Smooth muscle cell (in vitro differentiated cells): ENCODE measurements at regions not wholly inside any gene's neighbourhood (a gene's known extent, or its start where the extent isn't known, plus 50 kb on each side); places are given as distances from the start of the nearest gene placed in this dataset.
"Not testable (repeated sequence)": the region's sequence is repeated elsewhere in the genome, so short reads cannot be mapped to it uniquely, and the experiment has no call there.

Experiments
- DNase-seq: peaks from one replicate; lab custom pipeline; 2025; ENCODE audit not compliant: unreplicated experiment; lab: John Stamatoyannopoulos, UW
- H2AFZ ChIP-seq: fragments of 200-600 bp; sonication (generic); 2 replicates; pipeline ENCODE4 v1.6.0; 2016; ENCODE audit warnings: antibody characterized with exemption, low read depth, mild to moderate bottlenecking
- H3F3A ChIP-seq: fragments of 200-600 bp; sonication (generic); 2 replicates; pipeline ENCODE4 v1.6.0; 2017; ENCODE audit warnings: antibody characterized with exemption, low read depth
- H3K27ac ChIP-seq: fragments of 200-600 bp; sonication (generic); 2 replicates; pipeline ENCODE4 v1.5.1; 2016; ENCODE audit warnings: low read depth, mild to moderate bottlenecking
- H3K27me3 ChIP-seq: fragments of 200-600 bp; sonication (generic); 2 replicates; pipeline ENCODE4 v1.6.1; 2016; ENCODE audit warnings: low read depth, mild to moderate bottlenecking
- H3K36me3 ChIP-seq: fragments of 200-600 bp; sonication (generic); 2 replicates; pipeline ENCODE4 v1.5.1; 2016; ENCODE audit warnings: low read depth
- H3K4me1 ChIP-seq: fragments of 200-600 bp; sonication (generic); 2 replicates; pipeline ENCODE4 v1.5.1; 2016; ENCODE audit warnings: low read depth
- H3K4me2 ChIP-seq: fragments of 200-600 bp; sonication (generic); 2 replicates; pipeline ENCODE4 v1.6.0; 2016; ENCODE audit warnings: mild to moderate bottlenecking
- H3K4me3 ChIP-seq: fragments of 200-600 bp; sonication (generic); 2 replicates; pipeline ENCODE4 v1.5.1; 2016; ENCODE audit warnings: mild to moderate bottlenecking
- H3K79me2 ChIP-seq: fragments of 200-600 bp; sonication (generic); 2 replicates; pipeline ENCODE4 v1.6.0; 2016; ENCODE audit warnings: low read depth, mild to moderate bottlenecking
- H3K9ac ChIP-seq: fragments of 200-600 bp; sonication (generic); 2 replicates; pipeline ENCODE4 v1.6.0; 2016; ENCODE audit warnings: low read depth
- H3K9me3 ChIP-seq: fragments of 200-600 bp; sonication (generic); replicated peaks from 2 replicates; pipeline ENCODE4 v1.5.1; 2016; ENCODE audit warnings: low read depth
- H4K20me1 ChIP-seq: fragments of 200-600 bp; sonication (generic); 2 replicates; pipeline ENCODE4 v1.6.0; 2016; ENCODE audit warnings: low read depth
- WGBS: methylation state at CpG from one replicate; pipeline ENCODE4 v1.1.7; 2016; ENCODE audit warnings: low lambda C conversion rate; 5-methylcytosine and 5-hydroxymethylcytosine counted together
- TF ChIP-seq, protein P1 (sequence below): fragments of 200-600 bp; sonication (generic); IDR thresholded peaks from 2 replicates; pipeline ENCODE4 v1.5.1; 2017; ENCODE audit warnings: borderline replicate concordance, mild to moderate bottlenecking, antibody characterized with exemption; ENCODE audit not compliant: insufficient read depth, poor library complexity, severe bottlenecking

DNA sequence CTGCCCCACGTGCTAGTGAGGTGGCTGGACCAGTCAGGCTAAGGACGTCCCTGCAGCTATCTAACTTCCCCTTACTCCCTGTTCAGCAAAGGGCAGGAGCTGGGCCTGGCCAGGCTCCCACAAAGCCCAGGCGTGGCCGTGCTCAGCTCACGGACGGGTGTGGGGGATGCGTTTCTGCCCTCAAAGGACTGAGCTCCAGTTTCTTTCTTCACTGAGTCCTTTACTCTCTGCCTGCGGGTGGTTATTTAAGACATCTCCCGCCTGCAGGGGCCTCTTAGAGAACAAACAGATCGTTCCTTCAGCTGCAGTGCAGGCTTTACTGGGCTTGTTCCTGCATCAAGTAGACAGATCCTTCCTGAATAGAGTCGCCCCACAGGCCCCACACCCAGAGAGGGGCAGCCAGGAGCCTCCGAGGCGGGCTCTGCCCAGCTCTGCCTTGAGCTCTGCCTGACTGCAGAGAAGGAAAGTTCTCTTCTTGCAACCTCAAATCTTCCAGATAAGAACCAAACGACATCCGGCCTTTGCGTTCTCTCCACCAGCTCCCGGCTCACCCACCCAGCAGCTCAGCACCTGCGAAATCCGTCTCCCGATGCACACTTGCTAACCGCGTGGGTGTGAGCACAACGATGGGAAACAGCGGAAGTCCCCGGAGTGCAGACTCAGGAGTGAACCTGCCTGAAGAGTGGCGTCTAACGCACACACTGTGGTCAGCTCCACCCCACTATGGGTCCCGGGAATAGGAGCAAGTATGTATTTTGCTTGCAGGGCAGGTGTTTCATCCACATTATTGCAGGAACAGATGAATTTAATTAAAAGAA, 460.0 kb downstream of the PREX1 start:
- not testable (repeated sequence) for H3F3A ChIP-seq, H4K20me1 ChIP-seq, DNase-seq, H3K9ac ChIP-seq, H3K79me2 ChIP-seq, H3K36me3 ChIP-seq, H3K4me3 ChIP-seq, H3K27me3 ChIP-seq, H2AFZ ChIP-seq, H3K4me1 ChIP-seq, H3K9me3 ChIP-seq, H3K4me2 ChIP-seq, H3K27ac ChIP-seq
- WGBS: 38% methylated on average over 13 of the region's 28 CpGs

DNA sequence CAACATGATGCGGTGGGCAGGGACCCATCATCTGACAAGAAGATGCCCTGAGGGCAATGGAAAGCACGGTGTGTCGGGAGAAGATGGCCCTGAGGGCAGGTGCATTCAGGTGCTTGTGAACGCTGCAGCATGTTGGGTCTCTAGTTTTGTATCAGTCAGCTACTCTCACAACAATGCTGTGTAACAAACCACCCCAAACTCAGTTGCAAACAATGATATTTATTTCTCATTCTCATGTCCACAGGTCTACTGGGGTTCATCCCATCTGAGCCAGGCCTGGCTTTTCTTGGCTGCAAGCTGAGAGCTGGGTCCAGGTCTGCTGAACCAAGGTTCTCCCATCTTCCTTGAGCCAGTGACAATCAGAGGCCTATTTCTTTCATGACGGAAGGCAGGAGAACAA, 461.6 kb downstream of the PREX1 start:
- Histone ChIP-seq H2AFZ (no peak overlapping the region), H3K4me1 (peaks cover 4% of the 10 kb centered on the region), H3F3A (no peaks in the 10 kb centered on the region), H3K36me3 (no peaks in the 10 kb centered on the region), H3K27ac (no peak overlapping the region), H3K4me3 (no peak overlapping the region), H3K79me2 (no peaks in the 10 kb centered on the region), H3K9me3 (no peaks in the 10 kb centered on the region), H3K9ac (no peak overlapping the region), H4K20me1 (no peaks in the 10 kb centered on the region), H3K27me3 (no peaks in the 10 kb centered on the region), H3K4me2 (no peak overlapping the region)
- TF ChIP-seq, protein P1, sequence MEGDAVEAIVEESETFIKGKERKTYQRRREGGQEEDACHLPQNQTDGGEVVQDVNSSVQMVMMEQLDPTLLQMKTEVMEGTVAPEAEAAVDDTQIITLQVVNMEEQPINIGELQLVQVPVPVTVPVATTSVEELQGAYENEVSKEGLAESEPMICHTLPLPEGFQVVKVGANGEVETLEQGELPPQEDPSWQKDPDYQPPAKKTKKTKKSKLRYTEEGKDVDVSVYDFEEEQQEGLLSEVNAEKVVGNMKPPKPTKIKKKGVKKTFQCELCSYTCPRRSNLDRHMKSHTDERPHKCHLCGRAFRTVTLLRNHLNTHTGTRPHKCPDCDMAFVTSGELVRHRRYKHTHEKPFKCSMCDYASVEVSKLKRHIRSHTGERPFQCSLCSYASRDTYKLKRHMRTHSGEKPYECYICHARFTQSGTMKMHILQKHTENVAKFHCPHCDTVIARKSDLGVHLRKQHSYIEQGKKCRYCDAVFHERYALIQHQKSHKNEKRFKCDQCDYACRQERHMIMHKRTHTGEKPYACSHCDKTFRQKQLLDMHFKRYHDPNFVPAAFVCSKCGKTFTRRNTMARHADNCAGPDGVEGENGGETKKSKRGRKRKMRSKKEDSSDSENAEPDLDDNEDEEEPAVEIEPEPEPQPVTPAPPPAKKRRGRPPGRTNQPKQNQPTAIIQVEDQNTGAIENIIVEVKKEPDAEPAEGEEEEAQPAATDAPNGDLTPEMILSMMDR: no peak
- 98% methylated on average over 5 of the region's 5 CpGs for WGBS
- no peak for DNase-seq

DNA sequence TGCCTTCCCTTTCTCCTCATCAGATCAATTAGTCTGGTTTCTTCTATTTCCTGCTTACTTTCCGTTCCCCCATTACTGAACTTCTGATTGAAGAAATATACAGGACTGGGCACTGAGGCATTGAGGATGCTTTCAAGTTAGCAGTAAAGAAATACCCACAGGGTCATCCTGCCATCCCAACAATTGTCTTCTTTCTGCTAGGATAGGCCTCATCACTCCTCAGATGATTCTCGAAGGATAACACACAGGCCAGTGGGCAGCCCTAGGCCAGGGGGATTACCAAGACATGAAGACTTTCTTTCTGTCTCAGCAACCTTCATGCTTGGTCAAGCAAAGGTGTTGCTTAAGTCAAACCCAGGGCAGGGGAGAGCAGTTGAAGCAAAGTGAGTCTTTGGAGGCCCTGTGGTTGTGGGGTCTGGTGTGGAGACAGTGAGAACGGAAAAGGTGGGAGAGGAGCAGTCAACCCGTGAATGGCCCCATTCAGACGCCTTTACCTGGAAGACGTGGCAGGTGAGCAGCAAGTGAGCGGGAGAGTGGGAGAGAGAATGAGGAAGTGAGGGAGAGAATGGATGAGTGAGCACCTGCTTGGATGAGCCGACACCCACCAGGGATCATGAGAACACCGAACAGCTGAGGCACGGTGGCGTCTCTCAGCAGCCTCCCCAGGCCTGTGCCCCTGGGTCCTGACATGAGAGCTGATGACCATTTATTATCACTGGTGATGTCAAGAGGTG, 462.9 kb downstream of the PREX1 start:
- Histone ChIP-seq H4K20me1 (no peaks in the 10 kb centered on the region), H3K27ac (no peak overlapping the region), H3K9ac (no peak overlapping the region), H3K36me3 (no peaks in the 10 kb centered on the region), H3K79me2 (no peaks in the 10 kb centered on the region), H3K4me2 (no peak overlapping the region), H3F3A (no peaks in the 10 kb centered on the region), H3K9me3 (no peaks in the 10 kb centered on the region), H3K4me1 (peaks cover 4% of the 10 kb centered on the region), H2AFZ (no peak overlapping the region), H3K4me3 (no peak overlapping the region), H3K27me3 (no peaks in the 10 kb centered on the region)
- TF ChIP-seq, protein P1: no peak
- WGBS: 95% methylated on average over 11 of the region's 11 CpGs
- no peak for DNase-seq

DNA sequence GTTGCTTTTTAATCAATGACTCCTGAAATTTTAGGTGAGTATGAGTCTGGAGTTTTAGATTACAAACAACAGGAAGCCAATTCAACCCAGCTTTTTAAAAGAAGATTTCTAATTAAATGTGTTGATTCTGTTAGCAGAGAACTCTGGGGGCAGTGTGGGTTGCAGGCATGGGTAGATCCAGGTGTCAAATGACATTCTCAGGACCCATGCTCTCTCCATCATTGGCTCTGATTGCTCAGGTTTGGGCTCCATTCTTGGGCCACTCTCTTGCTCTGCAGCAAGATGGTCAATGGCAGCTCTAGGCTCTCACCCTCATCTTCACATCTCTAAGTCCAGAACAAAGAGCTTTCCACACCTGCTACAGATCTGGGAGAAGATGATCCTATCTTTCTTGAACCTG, 463.7 kb downstream of the PREX1 start:
- H2AFZ ChIP-seq: no peak overlapping the region
- H3F3A ChIP-seq: no peaks in the 10 kb centered on the region
- H3K27ac ChIP-seq: no peak overlapping the region
- no peaks in the 10 kb centered on the region for H3K36me3 ChIP-seq
- DNase-seq: no peak
- H3K9ac ChIP-seq: no peak overlapping the region
- H3K4me1 ChIP-seq: peaks cover 3% of the 10 kb centered on the region
- H3K79me2 ChIP-seq: no peaks in the 10 kb centered on the region
- H3K27me3 ChIP-seq: no peaks in the 10 kb centered on the region
- H3K9me3 ChIP-seq: no peaks in the 10 kb centered on the region
- no peaks in the 10 kb centered on the region for H4K20me1 ChIP-seq
- TF ChIP-seq, protein P1: no peak
- H3K4me3 ChIP-seq: no peak overlapping the region
- H3K4me2 ChIP-seq: no peak overlapping the region
